ENCODE measurements at regions not wholly inside any gene's neighbourhood (a gene's known extent, or its start where the extent isn't known, plus 50 kb on each side); places are given as distances from the start of the nearest gene placed in this dataset.
"Not testable (repeated sequence)": the region's sequence is repeated elsewhere in the genome, so short reads cannot be mapped to it uniquely, and the experiment has no call there.

GRCh38 chr12:73951956-73952703 lies 585.5 kb upstream of the ATXN7L3B start:
- no peak for DNase-seq (ENCODE audit: low spot score)
- Mint-ChIP-seq H3K4me3 (no peak overlapping the region), H3K27me3 (ENCODE audit: low read depth) (no peaks in the 10 kb centered on the region), H3K9me3 (no peaks in the 10 kb centered on the region), H3K4me1 (ENCODE audit: low read depth) (no peaks in the 10 kb centered on the region), H3K36me3 (ENCODE audit: low read depth) (no peaks in the 10 kb centered on the region), H3K27ac (no peak overlapping the region)

- Mint-ChIP-seq H3K4me1 (ENCODE audit: low read depth) (no peaks in the 10 kb centered on the region), H3K36me3 (ENCODE audit: low read depth) (no peaks in the 10 kb centered on the region), H3K9me3 (no peaks in the 10 kb centered on the region), H3K27me3 (ENCODE audit: low read depth) (no peaks in the 10 kb centered on the region), H3K4me3 (no peak overlapping the region), H3K27ac (no peak overlapping the region)
- DNase-seq (ENCODE audit: low spot score), result no peak
These were observed 573.0 kb upstream of the ATXN7L3B start for GRCh38 chr12:73964641-73965040.

GRCh38 chr12:73973486-73973885 lies 564.1 kb upstream of the ATXN7L3B start:
- Mint-ChIP-seq H3K9me3 (peaks cover 12% of the 10 kb centered on the region), H3K27me3 (ENCODE audit: low read depth) (no peaks in the 10 kb centered on the region), H3K4me3 (no peak overlapping the region), H3K27ac (no peak overlapping the region), H3K36me3 (ENCODE audit: low read depth) (no peaks in the 10 kb centered on the region), H3K4me1 (ENCODE audit: low read depth) (no peaks in the 10 kb centered on the region)
- no peak for DNase-seq (ENCODE audit: low spot score)

- Mint-ChIP-seq H3K4me1 (ENCODE audit: low read depth) (no peaks in the 10 kb centered on the region), H3K9me3 (peaks cover 4% of the 10 kb centered on the region), H3K27ac (no peak overlapping the region), H3K4me3 (no peak overlapping the region), H3K36me3 (ENCODE audit: low read depth) (no peaks in the 10 kb centered on the region), H3K27me3 (ENCODE audit: low read depth) (no peaks in the 10 kb centered on the region)
- DNase-seq (ENCODE audit: low spot score), result no peak
These were observed 553.1 kb upstream of the ATXN7L3B start for GRCh38 chr12:73984552-73984951.

- no peaks in the 10 kb centered on the region for H3K27me3 Mint-ChIP-seq (ENCODE audit: low read depth)
- no peaks in the 10 kb centered on the region for H3K36me3 Mint-ChIP-seq (ENCODE audit: low read depth)
- no peak overlapping the region for H3K4me3 Mint-ChIP-seq
- DNase-seq (ENCODE audit: low spot score), result no peak
- H3K9me3 Mint-ChIP-seq, result no peaks in the 10 kb centered on the region
- no peak overlapping the region for H3K27ac Mint-ChIP-seq
- no peaks in the 10 kb centered on the region for H3K4me1 Mint-ChIP-seq (ENCODE audit: low read depth)
These were observed 546.5 kb upstream of the ATXN7L3B start for GRCh38 chr12:73991138-73991537.

- Mint-ChIP-seq H3K27ac (no peak overlapping the region), H3K9me3 (no peaks in the 10 kb centered on the region), H3K4me1 (ENCODE audit: low read depth) (no peaks in the 10 kb centered on the region), H3K4me3 (no peak overlapping the region), H3K27me3 (ENCODE audit: low read depth) (no peaks in the 10 kb centered on the region), H3K36me3 (ENCODE audit: low read depth) (no peaks in the 10 kb centered on the region)
- no peak for DNase-seq (ENCODE audit: low spot score)
These were observed 538.7 kb upstream of the ATXN7L3B start for GRCh38 chr12:73998894-73999293.

GRCh38 chr12:74015118-74015517 lies 522.5 kb upstream of the ATXN7L3B start:
- no peaks in the 10 kb centered on the region for H3K9me3 Mint-ChIP-seq
- H3K4me3 Mint-ChIP-seq, result no peak overlapping the region
- H3K27ac Mint-ChIP-seq, result no peak overlapping the region
- H3K36me3 Mint-ChIP-seq (ENCODE audit: low read depth), result no peaks in the 10 kb centered on the region
- DNase-seq (ENCODE audit: low spot score), result no peak
- no peaks in the 10 kb centered on the region for H3K4me1 Mint-ChIP-seq (ENCODE audit: low read depth)
- no peaks in the 10 kb centered on the region for H3K27me3 Mint-ChIP-seq (ENCODE audit: low read depth)

- H3K27ac Mint-ChIP-seq; DNase-seq (ENCODE audit: low spot score); H3K27me3 Mint-ChIP-seq (ENCODE audit: low read depth); H3K4me1 Mint-ChIP-seq (ENCODE audit: low read depth); H3K9me3 Mint-ChIP-seq; H3K4me3 Mint-ChIP-seq; H3K36me3 Mint-ChIP-seq (ENCODE audit: low read depth): not testable (repeated sequence)
These were observed 521.3 kb upstream of the ATXN7L3B start for GRCh38 chr12:74016324-74016723.

- H3K36me3 Mint-ChIP-seq (ENCODE audit: low read depth), result no peaks in the 10 kb centered on the region
- H3K27me3 Mint-ChIP-seq (ENCODE audit: low read depth), result no peaks in the 10 kb centered on the region
- no peak overlapping the region for H3K27ac Mint-ChIP-seq
- H3K4me1 Mint-ChIP-seq (ENCODE audit: low read depth), result no peaks in the 10 kb centered on the region
- H3K4me3 Mint-ChIP-seq, result no peak overlapping the region
- DNase-seq (ENCODE audit: low spot score), result no peak
- H3K9me3 Mint-ChIP-seq, result no peaks in the 10 kb centered on the region
These were observed 518.8 kb upstream of the ATXN7L3B start for GRCh38 chr12:74018849-74019248.

GRCh38 chr12:74021937-74022336 lies 515.7 kb upstream of the ATXN7L3B start:
- H3K36me3 Mint-ChIP-seq (ENCODE audit: low read depth), result no peaks in the 10 kb centered on the region
- DNase-seq (ENCODE audit: low spot score), result no peak
- no peaks in the 10 kb centered on the region for H3K9me3 Mint-ChIP-seq

GRCh38 chr12:74031045-74031444 lies 506.6 kb upstream of the ATXN7L3B start:
- Mint-ChIP-seq H3K27me3 (ENCODE audit: low read depth) (no peaks in the 10 kb centered on the region), H3K36me3 (ENCODE audit: low read depth) (no peaks in the 10 kb centered on the region), H3K4me3 (no peak overlapping the region), H3K9me3 (no peaks in the 10 kb centered on the region), H3K4me1 (ENCODE audit: low read depth) (no peaks in the 10 kb centered on the region), H3K27ac (no peak overlapping the region)
- no peak for DNase-seq (ENCODE audit: low spot score)

More at GRCh38 chr12:74021937-74022336, 515.7 kb upstream of the ATXN7L3B start:
- Mint-ChIP-seq H3K4me1 (ENCODE audit: low read depth) (no peaks in the 10 kb centered on the region), H3K27me3 (ENCODE audit: low read depth) (no peaks in the 10 kb centered on the region), H3K27ac (no peak overlapping the region), H3K4me3 (no peak overlapping the region)

- Mint-ChIP-seq H3K27me3 (ENCODE audit: low read depth) (no peaks in the 10 kb centered on the region), H3K27ac (no peak overlapping the region), H3K4me1 (ENCODE audit: low read depth) (no peaks in the 10 kb centered on the region), H3K36me3 (ENCODE audit: low read depth) (no peaks in the 10 kb centered on the region), H3K4me3 (no peak overlapping the region), H3K9me3 (no peaks in the 10 kb centered on the region)
- no peak for DNase-seq (ENCODE audit: low spot score)
These were observed 504.1 kb upstream of the ATXN7L3B start for GRCh38 chr12:74033531-74033930.

- H3K36me3 Mint-ChIP-seq (ENCODE audit: low read depth); H3K27ac Mint-ChIP-seq; H3K4me3 Mint-ChIP-seq; DNase-seq (ENCODE audit: low spot score); H3K4me1 Mint-ChIP-seq (ENCODE audit: low read depth); H3K9me3 Mint-ChIP-seq; H3K27me3 Mint-ChIP-seq (ENCODE audit: low read depth): not testable (repeated sequence)
These were observed 498.5 kb upstream of the ATXN7L3B start for GRCh38 chr12:74039138-74039537.

GRCh38 chr12:74043343-74043742 lies 494.3 kb upstream of the ATXN7L3B start:
- no peak overlapping the region for H3K4me3 Mint-ChIP-seq
- H3K9me3 Mint-ChIP-seq, result no peaks in the 10 kb centered on the region
- H3K27ac Mint-ChIP-seq, result no peak overlapping the region
- DNase-seq (ENCODE audit: low spot score), result no peak
- no peaks in the 10 kb centered on the region for H3K27me3 Mint-ChIP-seq (ENCODE audit: low read depth)
- no peaks in the 10 kb centered on the region for H3K4me1 Mint-ChIP-seq (ENCODE audit: low read depth)
- no peaks in the 10 kb centered on the region for H3K36me3 Mint-ChIP-seq (ENCODE audit: low read depth)

GRCh38 chr12:74049348-74049747 lies 488.3 kb upstream of the ATXN7L3B start:
- Mint-ChIP-seq H3K4me1 (ENCODE audit: low read depth) (no peaks in the 10 kb centered on the region), H3K9me3 (no peaks in the 10 kb centered on the region), H3K4me3 (no peak overlapping the region), H3K36me3 (ENCODE audit: low read depth) (no peaks in the 10 kb centered on the region), H3K27me3 (ENCODE audit: low read depth) (no peaks in the 10 kb centered on the region), H3K27ac (no peak overlapping the region)
- DNase-seq (ENCODE audit: low spot score), result no peak

All from T-helper 2 cell treated with Interferon-gamma antibody and Interleukin-4, amounts not matched to agents 5 μg/mL and 100 μg/mL, for 36 hours (primary cell).